ENCODE measurements at regions not wholly inside any gene's neighbourhood (a gene's known extent, or its start where the extent isn't known, plus 50 kb on each side); places are given as distances from the start of the nearest gene placed in this dataset.

GRCh38 chr16:9666834-9667480 is 515.3 kb downstream of the GRIN2A start:
- no peak for TF ChIP-seq CTCF (IDR thresholded peaks at IDR 0.05)
- no peak for TF ChIP-seq POLR2A (IDR thresholded peaks at IDR 0.05)
- TF ChIP-seq EP300 (IDR thresholded peaks at IDR 0.05) = no peak

Data from sigmoid colon (tissue), 4 donors.